IMR-90 (cell line): ENCODE measurements at regions not wholly inside any gene's neighbourhood (a gene's known extent, or its start where the extent isn't known, plus 50 kb on each side); places are given as distances from the start of the nearest gene placed in this dataset.

Experiments
- ATAC-seq: fragments of 200-7000 bp; cut with Tn5 transposase; 2 replicates; pipeline ENCODE4 v1.9.1; 2020; ENCODE audit warnings: low read depth, mild to moderate bottlenecking, moderate library complexity
- BruUV-seq: library from RNA; stranded (reverse); fragments of 400-500 nt; replicated peaks from 2 replicates; lab custom pipeline; 2021; lab: Mats Ljungman, UMichigan
- CTCF ChIA-PET: fragments of 300-600 bp; formaldehyde crosslinking; extraction: SDS; loops from one replicate; lab custom pipeline; 2021; ENCODE audit warnings: antibody characterized with exemption; lab: Yijun Ruan, JAX
- POLR2A ChIA-PET: fragments of 300-600 bp; sonication (Branson Sonifier 250); formaldehyde crosslinking; loops from one replicate; lab custom pipeline; 2022; ENCODE audit warnings: antibody characterized with exemption; ENCODE audit not compliant: unreplicated experiment; lab: Charles Lee
- DNase-seq: peaks from one replicate; pipeline ENCODE4 v3.0.0; 2013
- H2AFZ ChIP-seq: replicated peaks from 2 replicates; pipeline ENCODE3; 2013; ENCODE audit warnings: low read length, mild to moderate bottlenecking; ENCODE audit not compliant: poor library complexity
- H2AK5ac ChIP-seq: 2 replicates; pipeline ENCODE4 v1.6.1; 2013; ENCODE audit warnings: low read depth, low read length, inconsistent platforms
- H2AK9ac ChIP-seq: replicated peaks from 2 replicates; pipeline ENCODE3; 2013; ENCODE audit warnings: mild to moderate bottlenecking, low read depth, low read length, moderate library complexity; ENCODE audit not compliant: poor library complexity
- H2BK120ac ChIP-seq: 2 replicates; pipeline ENCODE4 v1.6.1; 2013; ENCODE audit warnings: low read depth, low read length, inconsistent platforms
- H2BK15ac ChIP-seq: 3 replicates; pipeline ENCODE4 v1.6.1; 2013; ENCODE audit warnings: low read depth, low read length, inconsistent platforms
- H2BK20ac ChIP-seq: 2 replicates; pipeline ENCODE4 v1.6.1; 2013; ENCODE audit warnings: low read depth, mild to moderate bottlenecking, inconsistent platforms, low read length, moderate library complexity
- H2BK5ac ChIP-seq: 2 replicates; pipeline ENCODE4 v1.6.1; 2013; ENCODE audit warnings: mild to moderate bottlenecking, low read depth, low read length, inconsistent platforms; ENCODE audit not compliant: poor library complexity, severe bottlenecking
- H3K14ac ChIP-seq: replicated peaks from 2 replicates; pipeline ENCODE4 v1.6.1; 2013; ENCODE audit warnings: low read depth, low read length, inconsistent platforms
- H3K18ac ChIP-seq: 2 replicates; pipeline ENCODE4 v1.6.1; 2013; ENCODE audit warnings: low read depth, low read length, control low read depth
- H3K23ac ChIP-seq: 2 replicates; pipeline ENCODE4 v1.6.1; 2013; ENCODE audit warnings: low read depth, low read length, inconsistent platforms
- H3K27ac ChIP-seq: 2 replicates; pipeline ENCODE4 v1.5.1; 2013; ENCODE audit warnings: mild to moderate bottlenecking, control low read depth, low read length; ENCODE audit not compliant: insufficient read depth
- H3K27me3 ChIP-seq: 2 replicates; pipeline ENCODE4 v1.6.1; 2013; ENCODE audit warnings: low read length; ENCODE audit not compliant: control insufficient read depth, insufficient read depth
- H3K36me3 ChIP-seq: 2 replicates; pipeline ENCODE4 v1.6.1; 2013; ENCODE audit warnings: low read length, mixed read lengths; ENCODE audit not compliant: control insufficient read depth, insufficient read depth
- H3K4ac ChIP-seq: 2 replicates; pipeline ENCODE4 v1.6.1; 2013; ENCODE audit warnings: low read depth, low read length, inconsistent platforms
- H3K4me1 ChIP-seq: 2 replicates; pipeline ENCODE4 v1.6.1; 2013; ENCODE audit warnings: low read length, mixed read lengths; ENCODE audit not compliant: control insufficient read depth, insufficient read depth
- H3K4me2 ChIP-seq: 2 replicates; pipeline ENCODE4 v1.6.1; 2013; ENCODE audit warnings: low read depth, mild to moderate bottlenecking, control low read depth, low read length, moderate library complexity
- H3K4me3 ChIP-seq: 2 replicates; pipeline ENCODE4 v1.5.1; 2013; ENCODE audit warnings: low read depth, mild to moderate bottlenecking, control low read depth, low read length, moderate library complexity; ENCODE audit not compliant: insufficient read depth
- H3K56ac ChIP-seq: 2 replicates; pipeline ENCODE4 v1.6.1; 2013; ENCODE audit warnings: low read length, inconsistent platforms; ENCODE audit not compliant: insufficient read depth; ENCODE audit errors: extremely low read depth
- H3K79me1 ChIP-seq, 2 experiments: 2 replicates each; pipeline ENCODE4 v1.6.1; 2013; ENCODE audit warnings: low read length in 2 of 2, inconsistent platforms in 1 of 2, low read depth in 1 of 2
- H3K9ac ChIP-seq: 2 replicates; pipeline ENCODE4 v1.6.1; 2013; ENCODE audit warnings: low read depth, low read length, control low read depth
- H3K9me1 ChIP-seq: 2 replicates; pipeline ENCODE4 v1.6.1; 2013; ENCODE audit warnings: low read length, inconsistent platforms; ENCODE audit not compliant: insufficient read depth
- H3K9me3 ChIP-seq: 2 replicates; pipeline ENCODE4 v1.6.1; 2013; ENCODE audit warnings: low read length; ENCODE audit not compliant: control insufficient read depth, insufficient read depth
- H4K20me1 ChIP-seq: 2 replicates; pipeline ENCODE4 v1.6.1; 2013; ENCODE audit warnings: low read length, inconsistent platforms; ENCODE audit not compliant: insufficient read depth
- H4K5ac ChIP-seq: 2 replicates; pipeline ENCODE4 v1.6.1; 2013; ENCODE audit warnings: mild to moderate bottlenecking, low read depth, low read length, control low read depth
- H4K8ac ChIP-seq, 2 experiments: 2 replicates each; pipeline ENCODE4 v1.6.1; 2013; ENCODE audit warnings: low read depth in 2 of 2, low read length in 2 of 2, control low read depth in 1 of 2, inconsistent platforms in 1 of 2
- H4K91ac ChIP-seq: 2 replicates; pipeline ENCODE4 v1.6.1; 2013; ENCODE audit warnings: low read depth, low read length, inconsistent platforms; ENCODE audit not compliant: insufficient read depth
- CEBPB ChIP-seq: IDR thresholded peaks from 2 replicates; pipeline ENCODE4 v1.6.1; 2012; ENCODE audit warnings: low read depth, low read length, improper control_type of control experiment
- CHD1 ChIP-seq: IDR thresholded peaks from 2 replicates; pipeline ENCODE4 v1.6.1; 2012; ENCODE audit warnings: low read depth, low read length, improper control_type of control experiment
- FOS ChIP-seq: fragments of 150-350 bp; IDR thresholded peaks from 2 replicates; pipeline ENCODE4 v1.6.1; 2016; ENCODE audit warnings: low read depth, low read length
- NFE2L2 ChIP-seq: fragments of 150-350 bp; IDR thresholded peaks from 2 replicates; pipeline ENCODE4 v1.6.1; 2016; ENCODE audit warnings: low read depth, mild to moderate bottlenecking, low read length
- RAD21 ChIP-seq: IDR thresholded peaks from 2 replicates; pipeline ENCODE4 v1.6.1; 2012; ENCODE audit warnings: low read length, improper control_type of control experiment
- SMC3 ChIP-seq: fragments of 150-350 bp; IDR thresholded peaks from 2 replicates; pipeline ENCODE4 v1.6.1; 2016; ENCODE audit warnings: low read depth, mild to moderate bottlenecking, antibody characterized with exemption, low read length, moderate library complexity
- WGBS, 2 experiments: methylation state at CpG; one replicate each; pipeline versions ENCODE4 v1.1.5 to v1.1.7; 2013; ENCODE audit warnings: missing lambda C conversion rate in 2 of 2; ENCODE audit not compliant: insufficient read length in 1 of 2; ENCODE audit errors: extremely low coverage in 2 of 2; 5-methylcytosine and 5-hydroxymethylcytosine counted together
- dilution Hi-C: fragments of 300-500 bp; cut with HindIII; formaldehyde crosslinking; loops from one replicate; pipeline ENCODE4 v1.14.3; 2018; ENCODE audit warnings: low sequenced_read_pairs; ENCODE audit not compliant: unreplicated experiment
- in situ Hi-C: fragments of 300-500 bp; cut with MboI; formaldehyde crosslinking; loops from 3 replicates; pipeline ENCODE4 v1.14.3; 2019; ENCODE audit warnings: low sequenced_read_pairs, inconsistent platforms, mixed read lengths
- intact Hi-C: fragments of 100-400 bp; cut with micrococcal nuclease; formaldehyde crosslinking; loops from 2 replicates; pipeline ENCODE4 v1.10.0; 2022
- TF ChIP-seq, protein P1 (sequence below): fragments of 150-350 bp; IDR thresholded peaks from 2 replicates; pipeline ENCODE4 v1.6.1; 2016; ENCODE audit warnings: low read depth, mild to moderate bottlenecking, low read length, moderate library complexity, borderline replicate concordance
- TF ChIP-seq, protein P2 (sequence below): fragments of 150-350 bp; IDR thresholded peaks from 2 replicates; pipeline ENCODE4 v1.6.1; 2017; ENCODE audit warnings: mild to moderate bottlenecking, antibody characterized with exemption, low read length, low read depth
- TF ChIP-seq, protein P3 (sequence below): conservative IDR thresholded peaks from 2 replicates; pipeline ENCODE4 v1.5.1; 2012; ENCODE audit warnings: mild to moderate bottlenecking, low read depth, low read length, improper control_type of control experiment

DNA sequence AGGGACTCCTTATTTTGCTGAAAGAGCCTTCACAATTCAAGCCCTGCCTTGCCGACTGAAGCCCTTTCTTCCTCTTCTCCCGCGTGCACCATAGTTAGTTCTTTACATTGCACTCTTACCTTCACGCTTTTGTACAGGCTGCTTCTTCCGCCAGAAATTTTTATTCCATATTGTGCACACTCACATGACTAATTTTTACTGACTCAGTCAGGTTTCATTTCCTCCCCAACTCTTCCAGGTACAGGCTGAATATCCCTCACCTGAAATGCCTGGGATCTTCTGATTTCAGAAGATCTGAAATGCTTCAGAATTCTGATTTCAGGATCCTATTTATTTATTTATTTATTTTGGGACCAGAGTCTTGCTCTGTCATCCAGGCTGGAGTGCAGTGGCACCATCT, 172.8 kb downstream of the ZNF281 start:
- Histone ChIP-seq H3K9ac (no peak overlapping the region), H2AK9ac (no peak overlapping the region), H2BK20ac (no peak overlapping the region), H3K23ac (no peak overlapping the region), H3K27me3 (no peaks in the 10 kb centered on the region), H3K9me1 (peaks cover 2% of the 10 kb centered on the region), H3K36me3 (no peaks in the 10 kb centered on the region), H2AFZ (no peak overlapping the region), H3K4me2 (no peak overlapping the region), H3K9me3 (no peaks in the 10 kb centered on the region), H2BK15ac (no peak overlapping the region), H3K14ac (no peak overlapping the region), H4K91ac (no peak overlapping the region), H3K4me1 (peaks cover 3% of the 10 kb centered on the region), H2BK120ac (no peak overlapping the region; the same call in 1 of the 2 replicates), H3K27ac (no peak overlapping the region), H3K79me1 (no peaks in the 10 kb centered on the region), H4K5ac (no peak overlapping the region), H3K4me3 (no peak overlapping the region), H3K4ac (no peak overlapping the region), H3K56ac (no peak overlapping the region), H2BK5ac (no peak overlapping the region), H4K8ac (no peak overlapping the region), H4K20me1 (no peaks in the 10 kb centered on the region), H2AK5ac (no peak overlapping the region), H3K18ac (no peak overlapping the region)
- in situ Hi-C loops = no loop called here
- ChIA-PET CTCF (no interaction called here), POLR2A (no interaction called here)
- BruUV-seq = no TSS peak
- DNase-seq (no peak), ATAC-seq (no peak)
- dilution Hi-C loops = no loop called here
- WGBS, 2 experiments = 96% methylated on average over 5 of the region's 5 CpGs; no CpG with 5 or more reads in 1 of the 2 experiments
- no peak for TF ChIP-seq CHD1
- TF ChIP-seq NFE2L2 = no peak
- TF ChIP-seq CEBPB = no peak
- TF ChIP-seq, protein P1, sequence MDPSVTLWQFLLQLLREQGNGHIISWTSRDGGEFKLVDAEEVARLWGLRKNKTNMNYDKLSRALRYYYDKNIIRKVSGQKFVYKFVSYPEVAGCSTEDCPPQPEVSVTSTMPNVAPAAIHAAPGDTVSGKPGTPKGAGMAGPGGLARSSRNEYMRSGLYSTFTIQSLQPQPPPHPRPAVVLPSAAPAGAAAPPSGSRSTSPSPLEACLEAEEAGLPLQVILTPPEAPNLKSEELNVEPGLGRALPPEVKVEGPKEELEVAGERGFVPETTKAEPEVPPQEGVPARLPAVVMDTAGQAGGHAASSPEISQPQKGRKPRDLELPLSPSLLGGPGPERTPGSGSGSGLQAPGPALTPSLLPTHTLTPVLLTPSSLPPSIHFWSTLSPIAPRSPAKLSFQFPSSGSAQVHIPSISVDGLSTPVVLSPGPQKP = no peak
- TF ChIP-seq, protein P2, sequence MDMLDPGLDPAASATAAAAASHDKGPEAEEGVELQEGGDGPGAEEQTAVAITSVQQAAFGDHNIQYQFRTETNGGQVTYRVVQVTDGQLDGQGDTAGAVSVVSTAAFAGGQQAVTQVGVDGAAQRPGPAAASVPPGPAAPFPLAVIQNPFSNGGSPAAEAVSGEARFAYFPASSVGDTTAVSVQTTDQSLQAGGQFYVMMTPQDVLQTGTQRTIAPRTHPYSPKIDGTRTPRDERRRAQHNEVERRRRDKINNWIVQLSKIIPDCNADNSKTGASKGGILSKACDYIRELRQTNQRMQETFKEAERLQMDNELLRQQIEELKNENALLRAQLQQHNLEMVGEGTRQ = no peak
- TF ChIP-seq RAD21 = no peak
- no peak for TF ChIP-seq FOS
- no peak for TF ChIP-seq SMC3
- TF ChIP-seq, protein P3, sequence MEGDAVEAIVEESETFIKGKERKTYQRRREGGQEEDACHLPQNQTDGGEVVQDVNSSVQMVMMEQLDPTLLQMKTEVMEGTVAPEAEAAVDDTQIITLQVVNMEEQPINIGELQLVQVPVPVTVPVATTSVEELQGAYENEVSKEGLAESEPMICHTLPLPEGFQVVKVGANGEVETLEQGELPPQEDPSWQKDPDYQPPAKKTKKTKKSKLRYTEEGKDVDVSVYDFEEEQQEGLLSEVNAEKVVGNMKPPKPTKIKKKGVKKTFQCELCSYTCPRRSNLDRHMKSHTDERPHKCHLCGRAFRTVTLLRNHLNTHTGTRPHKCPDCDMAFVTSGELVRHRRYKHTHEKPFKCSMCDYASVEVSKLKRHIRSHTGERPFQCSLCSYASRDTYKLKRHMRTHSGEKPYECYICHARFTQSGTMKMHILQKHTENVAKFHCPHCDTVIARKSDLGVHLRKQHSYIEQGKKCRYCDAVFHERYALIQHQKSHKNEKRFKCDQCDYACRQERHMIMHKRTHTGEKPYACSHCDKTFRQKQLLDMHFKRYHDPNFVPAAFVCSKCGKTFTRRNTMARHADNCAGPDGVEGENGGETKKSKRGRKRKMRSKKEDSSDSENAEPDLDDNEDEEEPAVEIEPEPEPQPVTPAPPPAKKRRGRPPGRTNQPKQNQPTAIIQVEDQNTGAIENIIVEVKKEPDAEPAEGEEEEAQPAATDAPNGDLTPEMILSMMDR = no peak
- intact Hi-C loops = no loop called here
